ENCODE measurements at regions not wholly inside any gene's neighbourhood (a gene's known extent, or its start where the extent isn't known, plus 50 kb on each side); places are given as distances from the start of the nearest gene placed in this dataset.

GRCh38 chr12:41869432-41869831 is 275.2 kb downstream of the GXYLT1 start:
- DNase-seq, result no peak

GRCh38 chr12:41866878-41867430 is 277.7 kb downstream of the GXYLT1 start:
- DNase-seq, result no peak

- no peak for DNase-seq
Observed at GRCh38 chr12:41856228-41856627, 288.4 kb downstream of the GXYLT1 start.

GRCh38 chr12:41850046-41850445 is 294.6 kb downstream of the GXYLT1 start:
- DNase-seq, result no peak

GRCh38 chr12:41846718-41847117 is 298.0 kb downstream of the GXYLT1 start:
- DNase-seq, result no peak

GRCh38 chr12:41836416-41836815 is 308.3 kb downstream of the GXYLT1 start:
- DNase-seq, result no peak

GRCh38 chr12:41835556-41835955 is 309.1 kb downstream of the GXYLT1 start:
- DNase-seq, result no peak

- no peak for DNase-seq
Observed at GRCh38 chr12:41819948-41820347, 324.7 kb downstream of the GXYLT1 start.

GRCh38 chr12:41804026-41804425 is 340.6 kb downstream of the GXYLT1 start:
- DNase-seq, result no peak

GRCh38 chr12:41802803-41803202 is 341.9 kb downstream of the GXYLT1 start:
- no peak for DNase-seq

- DNase-seq, result no peak
Observed at GRCh38 chr12:41801261-41801660, 343.4 kb downstream of the GXYLT1 start.

GRCh38 chr12:41799671-41800070 is 345.0 kb downstream of the GXYLT1 start:
- no peak for DNase-seq

- no peak for DNase-seq
Observed at GRCh38 chr12:41795910-41796309, 348.8 kb downstream of the GXYLT1 start.

- peak; percentile 22 for DNase-seq
Observed at GRCh38 chr12:41795051-41795600, 349.5 kb downstream of the GXYLT1 start.

GRCh38 chr12:41794336-41794735 is 350.3 kb downstream of the GXYLT1 start:
- no peak for DNase-seq

- no peak for DNase-seq
Observed at GRCh38 chr12:41784957-41785356, 359.7 kb downstream of the GXYLT1 start.

- no peak for DNase-seq
Observed at GRCh38 chr12:41778934-41779333, 365.7 kb downstream of the GXYLT1 start.

GRCh38 chr12:41777064-41777790 is 367.4 kb downstream of the GXYLT1 start:
- DNase-seq, result no peak

GRCh38 chr12:41772478-41772877 is 372.2 kb downstream of the GXYLT1 start:
- no peak for DNase-seq

GRCh38 chr12:41769810-41770209 is 374.9 kb downstream of the GXYLT1 start:
- DNase-seq, result no peak

- no peak for DNase-seq
Observed at GRCh38 chr12:41768456-41768855, 376.2 kb downstream of the GXYLT1 start.

GRCh38 chr12:41762691-41763090 is 382.0 kb downstream of the GXYLT1 start:
- DNase-seq, result no peak

- no peak for DNase-seq
Observed at GRCh38 chr12:41745593-41745992, 399.1 kb downstream of the GXYLT1 start.

- DNase-seq, result no peak
Observed at GRCh38 chr12:41743835-41744234, 400.8 kb downstream of the GXYLT1 start.

GRCh38 chr12:41739066-41739465 is 405.6 kb downstream of the GXYLT1 start:
- no peak for DNase-seq

Data from NCI-H1092 (cell line).